Mesendoderm (in vitro differentiated cells): ENCODE measurements at regions not wholly inside any gene's neighbourhood (a gene's known extent, or its start where the extent isn't known, plus 50 kb on each side); places are given as distances from the start of the nearest gene placed in this dataset.
"Not testable (repeated sequence)": the region's sequence is repeated elsewhere in the genome, so short reads cannot be mapped to it uniquely, and the experiment has no call there.

Source experiments
- DNase-seq: peaks from one replicate; pipeline ENCODE4 v3.0.0; 2013
- H2AK5ac ChIP-seq: 2 replicates; pipeline ENCODE4 v1.6.1; 2013; ENCODE audit warnings: low read length, inconsistent platforms
- H2BK120ac ChIP-seq: 2 replicates; pipeline ENCODE4 v1.6.1; 2013; ENCODE audit warnings: low read depth, mild to moderate bottlenecking, low read length, moderate library complexity, mixed read lengths
- H2BK15ac ChIP-seq: replicated peaks from 2 replicates; pipeline ENCODE4 v1.6.1; 2013; ENCODE audit warnings: low read depth, mild to moderate bottlenecking, moderate library complexity
- H2BK5ac ChIP-seq: 2 replicates; pipeline ENCODE4 v1.6.1; 2013; ENCODE audit warnings: low read length, inconsistent platforms
- H3K18ac ChIP-seq: 2 replicates; pipeline ENCODE4 v1.6.1; 2013; ENCODE audit warnings: mild to moderate bottlenecking, low read length, mixed read lengths
- H3K23ac ChIP-seq: one replicate; pipeline ENCODE4 v1.6.1; 2013; ENCODE audit warnings: low read length
- H3K27ac ChIP-seq: 2 replicates; pipeline ENCODE4 v1.5.1; 2013; ENCODE audit warnings: low read depth, mild to moderate bottlenecking, inconsistent platforms, low read length, moderate library complexity
- H3K27me3 ChIP-seq: 2 replicates; pipeline ENCODE4 v1.6.1; 2013; ENCODE audit warnings: low read length, control low read depth, mild to moderate bottlenecking, inconsistent platforms; ENCODE audit not compliant: insufficient read depth, poor library complexity
- H3K36me3 ChIP-seq: 2 replicates; pipeline ENCODE4 v1.6.1; 2013; ENCODE audit warnings: low read length, inconsistent platforms; ENCODE audit not compliant: control insufficient read depth, insufficient read depth
- H3K4ac ChIP-seq: one replicate; pipeline ENCODE4 v1.6.1; 2013; ENCODE audit warnings: low read depth, mild to moderate bottlenecking, low read length, moderate library complexity
- H3K4me1 ChIP-seq: 2 replicates; pipeline ENCODE4 v1.6.1; 2013; ENCODE audit warnings: low read depth, low read length, inconsistent platforms; ENCODE audit not compliant: control insufficient read depth
- H3K4me2 ChIP-seq: 2 replicates; pipeline ENCODE4 v1.6.1; 2013; ENCODE audit warnings: low read length
- H3K4me3 ChIP-seq: 2 replicates; pipeline ENCODE4 v1.5.1; 2013; ENCODE audit warnings: mild to moderate bottlenecking, low read length
- H3K56ac ChIP-seq: one replicate; pipeline ENCODE4 v1.6.1; 2013; ENCODE audit warnings: low read length
- H3K79me1 ChIP-seq: 2 replicates; pipeline ENCODE4 v1.6.1; 2013; ENCODE audit warnings: low read length, inconsistent platforms
- H3K79me2 ChIP-seq: 2 replicates; pipeline ENCODE4 v1.6.1; 2013; ENCODE audit warnings: mild to moderate bottlenecking, low read length; ENCODE audit not compliant: control insufficient read depth, insufficient read depth
- H3K9ac ChIP-seq: 2 replicates; pipeline ENCODE4 v1.6.1; 2013; ENCODE audit warnings: low read length, inconsistent platforms
- H4K5ac ChIP-seq: one replicate; pipeline ENCODE4 v1.6.1; 2013; ENCODE audit warnings: low read length
- H4K8ac ChIP-seq: one replicate; pipeline ENCODE4 v1.6.1; 2013; ENCODE audit warnings: low read depth, mild to moderate bottlenecking, control low read depth, low read length, moderate library complexity
- WGBS: extraction: QIAGEN DNeasy Blood & Tissue Kit; methylation state at CpG from one replicate; pipeline ENCODE4 v1.1.7; 2013; ENCODE audit warnings: low lambda C conversion rate, missing lambda C conversion rate; ENCODE audit not compliant: insufficient coverage; ENCODE audit errors: extremely low coverage; 5-methylcytosine and 5-hydroxymethylcytosine counted together

- H3K9ac ChIP-seq, result no peak overlapping the region
- H3K4me3 ChIP-seq, result no peak overlapping the region
- DNase-seq, result no peak
- H3K79me2 ChIP-seq, result no peaks in the 10 kb centered on the region
- no peak overlapping the region for H4K5ac ChIP-seq
- no peak overlapping the region for H2AK5ac ChIP-seq
- H3K18ac ChIP-seq, result no peak overlapping the region
- H3K4me1 ChIP-seq, result no peaks in the 10 kb centered on the region
- no peak overlapping the region for H3K56ac ChIP-seq
- H3K4me2 ChIP-seq, result no peak overlapping the region
- H2BK120ac ChIP-seq, result no peak overlapping the region
- H3K79me1 ChIP-seq, result no peaks in the 10 kb centered on the region
- no peak overlapping the region for H3K4ac ChIP-seq
- no peaks in the 10 kb centered on the region for H3K36me3 ChIP-seq
- no peak overlapping the region for H2BK5ac ChIP-seq
- no peak overlapping the region for H3K23ac ChIP-seq
- no peak overlapping the region for H2BK15ac ChIP-seq
- WGBS, result no CpG with 5 or more reads among the region's 5 CpGs
- H3K27ac ChIP-seq, result no peak overlapping the region
- no peaks in the 10 kb centered on the region for H3K27me3 ChIP-seq
- no peak overlapping the region for H4K8ac ChIP-seq
These were observed 323.9 kb upstream of the RORB start for GRCh38 chr9:74173284-74173683.

- not testable (repeated sequence) for H3K4me2 ChIP-seq, H3K4me3 ChIP-seq, H3K36me3 ChIP-seq, H3K56ac ChIP-seq, H2BK120ac ChIP-seq, H3K23ac ChIP-seq, H3K27me3 ChIP-seq, H3K4ac ChIP-seq, H2AK5ac ChIP-seq, H3K79me1 ChIP-seq, DNase-seq, H3K9ac ChIP-seq, H4K5ac ChIP-seq, H3K79me2 ChIP-seq, H3K18ac ChIP-seq, H4K8ac ChIP-seq, H3K4me1 ChIP-seq, H3K27ac ChIP-seq, H2BK5ac ChIP-seq, H2BK15ac ChIP-seq
- no CpG with 5 or more reads among the region's 24 CpGs for WGBS
These were observed 299.4 kb upstream of the RORB start for GRCh38 chr9:74197771-74198170.

GRCh38 chr9:74205056-74205455 is 292.1 kb upstream of the RORB start:
- Histone ChIP-seq H3K4me3 (no peak overlapping the region), H2AK5ac (no peak overlapping the region), H3K27me3 (no peaks in the 10 kb centered on the region), H3K56ac (no peak overlapping the region), H3K4me2 (no peak overlapping the region), H2BK15ac (no peak overlapping the region), H2BK5ac (no peak overlapping the region), H3K9ac (no peak overlapping the region), H3K36me3 (no peaks in the 10 kb centered on the region), H3K4ac (no peak overlapping the region), H3K79me2 (no peaks in the 10 kb centered on the region), H3K27ac (no peak overlapping the region), H3K4me1 (no peaks in the 10 kb centered on the region), H2BK120ac (no peak overlapping the region), H4K5ac (no peak overlapping the region), H3K79me1 (no peaks in the 10 kb centered on the region), H3K23ac (no peak overlapping the region), H4K8ac (no peak overlapping the region), H3K18ac (no peak overlapping the region)
- DNase-seq, result peak; percentile 27
- no CpG with 5 or more reads among the region's 4 CpGs for WGBS

GRCh38 chr9:74218385-74219063 is 278.6 kb upstream of the RORB start:
- peaks cover 3% of the 10 kb centered on the region for H3K4me1 ChIP-seq
- H2AK5ac ChIP-seq, result no peak overlapping the region
- H3K4me3 ChIP-seq, result no peak overlapping the region
- H3K79me2 ChIP-seq, result no peaks in the 10 kb centered on the region
- no peaks in the 10 kb centered on the region for H3K27me3 ChIP-seq
- H4K8ac ChIP-seq, result no peak overlapping the region
- H2BK120ac ChIP-seq, result no peak overlapping the region
- no peak overlapping the region for H3K56ac ChIP-seq
- no CpG with 5 or more reads among the region's 3 CpGs for whole genome bisulfite sequencing
- no peak overlapping the region for H3K23ac ChIP-seq
- H3K79me1 ChIP-seq, result no peaks in the 10 kb centered on the region
- no peak for DNase-seq
- no peak overlapping the region for H2BK5ac ChIP-seq
- no peak overlapping the region for H4K5ac ChIP-seq
- no peak overlapping the region for H3K27ac ChIP-seq
- no peak overlapping the region for H3K18ac ChIP-seq
- no peak overlapping the region for H3K4ac ChIP-seq
- no peak overlapping the region for H2BK15ac ChIP-seq
- H3K36me3 ChIP-seq, result no peaks in the 10 kb centered on the region
- H3K4me2 ChIP-seq, result no peak overlapping the region
- no peak overlapping the region for H3K9ac ChIP-seq

- Histone ChIP-seq H3K4me2 (no peak overlapping the region), H3K79me2 (no peaks in the 10 kb centered on the region), H2BK15ac (no peak overlapping the region), H2AK5ac (no peak overlapping the region), H3K9ac (no peak overlapping the region), H4K8ac (no peak overlapping the region), H3K4me1 (peaks cover 3% of the 10 kb centered on the region), H3K27me3 (no peaks in the 10 kb centered on the region), H3K79me1 (no peaks in the 10 kb centered on the region), H3K18ac (no peak overlapping the region), H3K23ac (no peak overlapping the region), H2BK120ac (no peak overlapping the region), H3K27ac (no peak overlapping the region), H2BK5ac (no peak overlapping the region), H3K4ac (no peak overlapping the region), H3K56ac (no peak overlapping the region), H3K4me3 (no peak overlapping the region), H3K36me3 (no peaks in the 10 kb centered on the region), H4K5ac (no peak overlapping the region)
- peak; percentile 64 for DNase-seq
- no CpG with 5 or more reads among the region's 5 CpGs for WGBS
These were observed 276.8 kb upstream of the RORB start for GRCh38 chr9:74220327-74220726.

GRCh38 chr9:74236857-74237256 is 260.3 kb upstream of the RORB start:
- no CpG with 5 or more reads among the region's 2 CpGs for WGBS

More at GRCh38 chr9:74236857-74237256, 260.3 kb upstream of the RORB start:
- Histone ChIP-seq H3K56ac (no peak overlapping the region), H3K9ac (no peak overlapping the region), H4K8ac (no peak overlapping the region), H3K4ac (no peak overlapping the region), H2AK5ac (no peak overlapping the region), H2BK120ac (no peak overlapping the region), H3K23ac (no peak overlapping the region), H3K4me2 (no peak overlapping the region), H3K18ac (no peak overlapping the region), H3K4me1 (no peaks in the 10 kb centered on the region), H3K27me3 (no peaks in the 10 kb centered on the region), H4K5ac (no peak overlapping the region), H2BK15ac (no peak overlapping the region), H3K4me3 (no peak overlapping the region), H3K27ac (no peak overlapping the region), H3K79me1 (no peaks in the 10 kb centered on the region), H3K36me3 (no peaks in the 10 kb centered on the region), H2BK5ac (no peak overlapping the region), H3K79me2 (no peaks in the 10 kb centered on the region)
- no peak for DNase-seq
